ENCODE measurements at regions not wholly inside any gene's neighbourhood (a gene's known extent, or its start where the extent isn't known, plus 50 kb on each side); places are given as distances from the start of the nearest gene placed in this dataset.

GRCh38 chr18:51463483-51464136 lies 266.1 kb upstream of the MEX3C start:
- H3K27me3 Mint-ChIP-seq, result peaks cover 23% of the 10 kb centered on the region
- no peaks in the 10 kb centered on the region for H3K9me3 Mint-ChIP-seq
- POLR2A ChIA-PET, result no interaction called here
- ATAC-seq (ENCODE audit: poor library complexity) (no peak), DNase-seq (no peak)
- CTCF ChIA-PET, result no interaction called here
- Histone ChIP-seq H3K27ac (ENCODE audit: low read depth in 1 of 2, low read length in 2 of 2) (no peak overlapping the region), H3K36me3 (ENCODE audit: insufficient read depth, low read length) (no peaks in the 10 kb centered on the region), H3K27me3 (ENCODE audit: control insufficient read depth in 1 of 2, insufficient read depth in 2 of 2, low read length in 2 of 2) (peaks cover 0 to 5% of the 10 kb centered on the region in 2 experiments), H3K4me3 (ENCODE audit: low read length) (no peak overlapping the region), H3K9me3 (ENCODE audit: control insufficient read depth in 1 of 2, insufficient read depth in 1 of 2, low read length in 2 of 2) (no peaks in the 10 kb centered on the region), H3K4me1 (ENCODE audit: insufficient read depth, low read length) (no peaks in the 10 kb centered on the region)
- intact Hi-C loops (cut with DNase I, micrococcal nuclease), result no loop called here
- H3K36me3 Mint-ChIP-seq (ENCODE audit: low read depth), result no peaks in the 10 kb centered on the region
- no peak overlapping the region for H3K27ac Mint-ChIP-seq
- no peaks in the 10 kb centered on the region for H3K4me1 Mint-ChIP-seq (ENCODE audit: low read depth)
- TF ChIP-seq CTCF (IDR thresholded peaks at IDR 0.05), result no peak
- no peak overlapping the region for H3K4me3 Mint-ChIP-seq

GRCh38 chr18:51478908-51479307 lies 281.4 kb upstream of the MEX3C start:
- POLR2A ChIA-PET, result no interaction called here
- H3K36me3 Mint-ChIP-seq (ENCODE audit: low read depth), result no peaks in the 10 kb centered on the region
- no peaks in the 10 kb centered on the region for H3K9me3 ChIP-seq (ENCODE audit: control insufficient read depth in 1 of 2, insufficient read depth in 1 of 2, low read length in 2 of 2)
- peaks cover 0 to 5% of the 10 kb centered on the region in 2 experiments for H3K27me3 ChIP-seq (ENCODE audit: control insufficient read depth in 1 of 2, insufficient read depth in 2 of 2, low read length in 2 of 2)
- ATAC-seq (ENCODE audit: poor library complexity) (no peak), DNase-seq (no peak)
- no peak overlapping the region for H3K4me3 ChIP-seq (ENCODE audit: low read length)
- no peaks in the 10 kb centered on the region for H3K4me1 Mint-ChIP-seq (ENCODE audit: low read depth)
- no peaks in the 10 kb centered on the region for H3K9me3 Mint-ChIP-seq
- H3K27ac ChIP-seq (ENCODE audit: low read depth in 1 of 2, low read length in 2 of 2), result no peak overlapping the region
- H3K27me3 Mint-ChIP-seq, result peaks cover 7% of the 10 kb centered on the region
- H3K4me1 ChIP-seq (ENCODE audit: insufficient read depth, low read length), result no peaks in the 10 kb centered on the region
- intact Hi-C loops (cut with DNase I, micrococcal nuclease), result no loop called here
- no peak overlapping the region for H3K27ac Mint-ChIP-seq
- H3K4me3 Mint-ChIP-seq, result no peak overlapping the region
- CTCF ChIA-PET, result no interaction called here
- TF ChIP-seq CTCF (IDR thresholded peaks at IDR 0.05), result no peak
- H3K36me3 ChIP-seq (ENCODE audit: insufficient read depth, low read length), result no peaks in the 10 kb centered on the region

- H3K27ac Mint-ChIP-seq, result no peak overlapping the region
- no peak for TF ChIP-seq CTCF (IDR thresholded peaks at IDR 0.05)
- ChIA-PET CTCF (no interaction called here), POLR2A (no interaction called here)
- no peaks in the 10 kb centered on the region for H3K9me3 Mint-ChIP-seq
- H3K4me1 Mint-ChIP-seq (ENCODE audit: low read depth), result no peaks in the 10 kb centered on the region
- Histone ChIP-seq H3K27ac (ENCODE audit: low read depth in 1 of 2, low read length in 2 of 2) (no peak overlapping the region), H3K36me3 (ENCODE audit: insufficient read depth, low read length) (no peaks in the 10 kb centered on the region), H3K27me3 (ENCODE audit: control insufficient read depth in 1 of 2, insufficient read depth in 2 of 2, low read length in 2 of 2) (peaks cover 0 to 5% of the 10 kb centered on the region in 2 experiments), H3K4me3 (ENCODE audit: low read length) (no peak overlapping the region), H3K9me3 (ENCODE audit: control insufficient read depth in 1 of 2, insufficient read depth in 1 of 2, low read length in 2 of 2) (no peaks in the 10 kb centered on the region), H3K4me1 (ENCODE audit: insufficient read depth, low read length) (no peaks in the 10 kb centered on the region)
- H3K27me3 Mint-ChIP-seq, result peaks cover 7% of the 10 kb centered on the region
- ATAC-seq (ENCODE audit: poor library complexity) (no peak), DNase-seq (no peak)
- intact Hi-C loops (cut with DNase I, micrococcal nuclease), result no loop called here
- no peaks in the 10 kb centered on the region for H3K36me3 Mint-ChIP-seq (ENCODE audit: low read depth)
- no peak overlapping the region for H3K4me3 Mint-ChIP-seq
These were observed 282.3 kb upstream of the MEX3C start for GRCh38 chr18:51479736-51480135.

Data from CD4-positive, alpha-beta T cell (primary cell).